ENCODE measurements at regions not wholly inside any gene's neighbourhood (a gene's known extent, or its start where the extent isn't known, plus 50 kb on each side); places are given as distances from the start of the nearest gene placed in this dataset.

DNA sequence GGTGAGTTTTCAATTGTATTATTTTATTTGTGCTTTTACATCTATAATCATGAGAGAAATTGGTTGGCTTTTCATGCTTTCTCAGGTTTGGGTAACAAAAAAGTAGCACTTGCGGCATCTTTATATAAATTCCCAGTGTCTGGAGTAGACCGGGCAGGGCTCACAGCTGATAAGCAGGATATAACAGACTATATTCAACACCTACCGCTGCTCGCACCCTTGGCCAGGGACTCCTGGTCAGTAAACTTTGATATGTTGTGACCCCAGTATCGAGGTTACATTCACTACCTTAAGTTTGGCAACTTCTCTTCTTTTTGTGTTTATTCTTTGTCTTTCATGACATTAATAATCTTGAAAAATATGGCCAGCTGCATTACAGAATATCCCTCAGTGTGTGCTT is 343.4 kb downstream of the TBC1D32 start:
- Histone ChIP-seq H3K9ac (ENCODE audit: extremely low read depth, insufficient read length, low read length) (no peak overlapping the region), H2BK120ac (ENCODE audit: low read depth, low read length, poor library complexity, severe bottlenecking) (no peak overlapping the region), H2BK5ac (ENCODE audit: insufficient read length, low read length) (no peak overlapping the region), H4K20me1 (ENCODE audit: control insufficient read depth, insufficient read depth, insufficient read length) (no peaks in the 10 kb centered on the region), H2AK5ac (ENCODE audit: insufficient read length, low read length) (no peak overlapping the region), H3K79me1 (ENCODE audit: insufficient read depth, low read depth, low read length, poor library complexity, severe bottlenecking) (no peaks in the 10 kb centered on the region), H2BK15ac (ENCODE audit: low read depth, low read length) (no peak overlapping the region), H4K91ac (ENCODE audit: insufficient read length, low read depth, low read length) (no peak overlapping the region), H2AFZ (ENCODE audit: low read length) (no peak overlapping the region), H3K27ac (ENCODE audit: insufficient read length, low read depth, low read length) (no peak overlapping the region), H2BK20ac (ENCODE audit: low read depth, low read length, poor library complexity, severe bottlenecking) (no peak overlapping the region), H3K9me3 (ENCODE audit: control insufficient read depth, low read depth, low read length) (no peaks in the 10 kb centered on the region), H3K4me1 (ENCODE audit: insufficient read depth, low read length) (no peaks in the 10 kb centered on the region), H3K23ac (ENCODE audit: insufficient read length, low read depth, low read length) (no peak overlapping the region), H3K14ac (ENCODE audit: insufficient read depth, low read length) (no peak overlapping the region), H3K4me2 (ENCODE audit: insufficient read depth, insufficient read length, low read length) (no peak overlapping the region), H4K5ac (ENCODE audit: insufficient read length, low read depth, low read length) (no peak overlapping the region), H3K56ac (ENCODE audit: insufficient read length, low read depth, low read length) (no peak overlapping the region), H3K4ac (ENCODE audit: low read depth, low read length) (no peak overlapping the region), H2BK12ac (ENCODE audit: insufficient read length, low read depth, low read length) (no peak overlapping the region), H3K18ac (ENCODE audit: insufficient read length, low read depth, low read length) (no peak overlapping the region), H3T11ph (ENCODE audit: low read length) (no peak overlapping the region), H4K8ac (replicated peaks; ENCODE audit: insufficient read length, low read depth, low read length) (no peak overlapping the region), H3K23me2 (ENCODE audit: insufficient read length, low read depth, low read length, poor library complexity, severe bottlenecking) (no peaks in the 10 kb centered on the region), H3K79me2 (ENCODE audit: insufficient read depth, low read length) (no peaks in the 10 kb centered on the region), H3K27me3 (ENCODE audit: insufficient read depth, low read length) (no peaks in the 10 kb centered on the region)
- no CpG with 5 or more reads among the region's 5 CpGs for WGBS (ENCODE audit: extremely low coverage, insufficient read length, low lambda C conversion rate)
- Mint-ChIP-seq H3K27me3 (ENCODE audit: low read depth) (no peaks in the 10 kb centered on the region), H3K27ac (no peak overlapping the region), H3K36me3 (ENCODE audit: insufficient read depth in 1 of 3, low read depth in 3 of 3) (no peaks in the 10 kb centered on the region), H3K9me3 (no peaks in the 10 kb centered on the region), H3K4me1 (no peaks in the 10 kb centered on the region), H3K4me3 (no peak overlapping the region)
- no peak for DNase-seq
- TF ChIP-seq, protein P1, sequence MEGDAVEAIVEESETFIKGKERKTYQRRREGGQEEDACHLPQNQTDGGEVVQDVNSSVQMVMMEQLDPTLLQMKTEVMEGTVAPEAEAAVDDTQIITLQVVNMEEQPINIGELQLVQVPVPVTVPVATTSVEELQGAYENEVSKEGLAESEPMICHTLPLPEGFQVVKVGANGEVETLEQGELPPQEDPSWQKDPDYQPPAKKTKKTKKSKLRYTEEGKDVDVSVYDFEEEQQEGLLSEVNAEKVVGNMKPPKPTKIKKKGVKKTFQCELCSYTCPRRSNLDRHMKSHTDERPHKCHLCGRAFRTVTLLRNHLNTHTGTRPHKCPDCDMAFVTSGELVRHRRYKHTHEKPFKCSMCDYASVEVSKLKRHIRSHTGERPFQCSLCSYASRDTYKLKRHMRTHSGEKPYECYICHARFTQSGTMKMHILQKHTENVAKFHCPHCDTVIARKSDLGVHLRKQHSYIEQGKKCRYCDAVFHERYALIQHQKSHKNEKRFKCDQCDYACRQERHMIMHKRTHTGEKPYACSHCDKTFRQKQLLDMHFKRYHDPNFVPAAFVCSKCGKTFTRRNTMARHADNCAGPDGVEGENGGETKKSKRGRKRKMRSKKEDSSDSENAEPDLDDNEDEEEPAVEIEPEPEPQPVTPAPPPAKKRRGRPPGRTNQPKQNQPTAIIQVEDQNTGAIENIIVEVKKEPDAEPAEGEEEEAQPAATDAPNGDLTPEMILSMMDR (conservative IDR thresholded peaks at IDR 0.05): no peak

Measured in H9 (cell line).